Activated T-cell treated with anti-CD3 and anti-CD28 coated beads, Interleukin-2, amount 50 U/mL, for 72 hours (primary cell): ENCODE measurements at regions not wholly inside any gene's neighbourhood (a gene's known extent, or its start where the extent isn't known, plus 50 kb on each side); places are given as distances from the start of the nearest gene placed in this dataset.

Experiments
- ATAC-seq, 2 donors: fragments of 150-1000 bp; cut with Tn5 transposase; replicated peaks in 1 of 2; 2 replicates each; pipeline ENCODE4 v1.10.0; 2021; ENCODE audit warnings: moderate library complexity in 2 of 2, mild to moderate bottlenecking in 1 of 2
- DNase-seq, 2 donors: peaks; one replicate each; pipeline ENCODE4 v3.0.0; 2021 to 2022; ENCODE audit warnings: mixed read lengths in 1 of 2
- H3K27ac Mint-ChIP-seq: one replicate; pipeline ENCODE4 v1.8.0; 2022; ENCODE audit warnings: mild to moderate bottlenecking, moderate library complexity, mixed read lengths
- H3K27me3 Mint-ChIP-seq: one replicate; pipeline ENCODE4 v1.8.0; 2022; ENCODE audit warnings: low read depth, mixed read lengths
- H3K36me3 Mint-ChIP-seq, 2 donors: one replicate each; pipeline ENCODE4 v1.8.0; 2022; ENCODE audit warnings: mixed read lengths in 2 of 2, mild to moderate bottlenecking in 1 of 2; ENCODE audit not compliant: insufficient read depth in 2 of 2
- H3K4me1 Mint-ChIP-seq: one replicate; pipeline ENCODE4 v1.8.0; 2022; ENCODE audit warnings: low read depth, mixed read lengths
- H3K4me3 Mint-ChIP-seq, 2 donors: one replicate each; pipeline ENCODE4 v1.8.0; 2022; ENCODE audit warnings: mild to moderate bottlenecking in 2 of 2, mixed read lengths in 2 of 2, moderate library complexity in 2 of 2
- H3K9me3 Mint-ChIP-seq, 2 donors: one replicate each; pipeline ENCODE4 v1.8.0; 2022; ENCODE audit warnings: mixed read lengths in 2 of 2

GRCh38 chr1:60583696-60584095, 498.7 kb upstream of the NFIA start:
- H3K9me3 Mint-ChIP-seq = peaks cover 5 to 6% of the 10 kb centered on the region in 2 donors
- DNase-seq = no peak
- no peak for ATAC-seq
- no peaks in the 10 kb centered on the region for H3K4me1 Mint-ChIP-seq
- H3K36me3 Mint-ChIP-seq = peaks cover 2 to 7% of the 10 kb centered on the region in 2 donors
- no peak overlapping the region for H3K4me3 Mint-ChIP-seq
- H3K27ac Mint-ChIP-seq = no peak overlapping the region
- H3K27me3 Mint-ChIP-seq = no peaks in the 10 kb centered on the region

GRCh38 chr1:60581455-60582220, 500.7 kb upstream of the NFIA start:
- no peaks in the 10 kb centered on the region for H3K4me1 Mint-ChIP-seq
- H3K4me3 Mint-ChIP-seq = no peak overlapping the region
- no peak for DNase-seq
- peaks cover 2 to 7% of the 10 kb centered on the region in 2 donors for H3K36me3 Mint-ChIP-seq
- H3K9me3 Mint-ChIP-seq = peaks cover 5 to 6% of the 10 kb centered on the region in 2 donors
- H3K27me3 Mint-ChIP-seq = no peaks in the 10 kb centered on the region
- no peak overlapping the region for H3K27ac Mint-ChIP-seq
- no peak for ATAC-seq

- no peak for DNase-seq
- H3K27me3 Mint-ChIP-seq = no peaks in the 10 kb centered on the region
- H3K9me3 Mint-ChIP-seq = peaks cover 0 to 2% of the 10 kb centered on the region in 2 donors
- no peak overlapping the region for H3K4me3 Mint-ChIP-seq
- no peaks in the 10 kb centered on the region for H3K36me3 Mint-ChIP-seq
- H3K27ac Mint-ChIP-seq = no peak overlapping the region
- H3K4me1 Mint-ChIP-seq = no peaks in the 10 kb centered on the region
- ATAC-seq = no peak
Observed at GRCh38 chr1:60577029-60577428, 503.5 kb upstream of the C1orf87 start.

GRCh38 chr1:60575326-60575977, 501.9 kb upstream of the C1orf87 start:
- H3K4me1 Mint-ChIP-seq = no peaks in the 10 kb centered on the region
- no peaks in the 10 kb centered on the region for H3K27me3 Mint-ChIP-seq
- no peaks in the 10 kb centered on the region for H3K9me3 Mint-ChIP-seq
- no peak overlapping the region for H3K27ac Mint-ChIP-seq
- DNase-seq = no peak
- no peaks in the 10 kb centered on the region for H3K36me3 Mint-ChIP-seq
- H3K4me3 Mint-ChIP-seq = no peak overlapping the region
- no peak for ATAC-seq

- no peak overlapping the region for H3K4me3 Mint-ChIP-seq
- H3K36me3 Mint-ChIP-seq = no peaks in the 10 kb centered on the region
- H3K9me3 Mint-ChIP-seq = peaks cover 0 to 2% of the 10 kb centered on the region in 2 donors
- no peaks in the 10 kb centered on the region for H3K4me1 Mint-ChIP-seq
- DNase-seq = no peak
- H3K27me3 Mint-ChIP-seq = no peaks in the 10 kb centered on the region
- no peak overlapping the region for H3K27ac Mint-ChIP-seq
- no peak for ATAC-seq
Observed at GRCh38 chr1:60573726-60574409, 500.3 kb upstream of the C1orf87 start.

GRCh38 chr1:60573121-60573520, 499.6 kb upstream of the C1orf87 start:
- H3K4me1 Mint-ChIP-seq = no peaks in the 10 kb centered on the region
- DNase-seq = no peak
- ATAC-seq = no peak
- no peak overlapping the region for H3K4me3 Mint-ChIP-seq
- H3K27ac Mint-ChIP-seq = no peak overlapping the region
- H3K9me3 Mint-ChIP-seq = peaks cover 0 to 2% of the 10 kb centered on the region in 2 donors
- no peaks in the 10 kb centered on the region for H3K27me3 Mint-ChIP-seq
- H3K36me3 Mint-ChIP-seq = no peaks in the 10 kb centered on the region

GRCh38 chr1:60572378-60572777, 498.8 kb upstream of the C1orf87 start:
- Mint-ChIP-seq H3K4me3 (no peak overlapping the region), H3K27ac (no peak overlapping the region), H3K9me3 (peaks cover 0 to 2% of the 10 kb centered on the region in 2 donors), H3K36me3 (no peaks in the 10 kb centered on the region), H3K27me3 (no peaks in the 10 kb centered on the region), H3K4me1 (no peaks in the 10 kb centered on the region)
- DNase-seq = no peak
- no peak for ATAC-seq

GRCh38 chr1:60571811-60572210, 498.2 kb upstream of the C1orf87 start:
- H3K27ac Mint-ChIP-seq = no peak overlapping the region
- H3K4me3 Mint-ChIP-seq = no peak overlapping the region
- no peaks in the 10 kb centered on the region for H3K27me3 Mint-ChIP-seq
- DNase-seq (no peak), ATAC-seq (no peak)
- no peaks in the 10 kb centered on the region for H3K36me3 Mint-ChIP-seq
- peaks cover 0 to 2% of the 10 kb centered on the region in 2 donors for H3K9me3 Mint-ChIP-seq
- no peaks in the 10 kb centered on the region for H3K4me1 Mint-ChIP-seq

- no peaks in the 10 kb centered on the region for H3K4me1 Mint-ChIP-seq
- no peak overlapping the region for H3K27ac Mint-ChIP-seq
- no peaks in the 10 kb centered on the region for H3K36me3 Mint-ChIP-seq
- H3K4me3 Mint-ChIP-seq = no peak overlapping the region
- peaks cover 0 to 2% of the 10 kb centered on the region in 2 donors for H3K9me3 Mint-ChIP-seq
- ATAC-seq = no peak
- H3K27me3 Mint-ChIP-seq = no peaks in the 10 kb centered on the region
- DNase-seq = no peak
Observed at GRCh38 chr1:60569189-60569588, 495.6 kb upstream of the C1orf87 start.

GRCh38 chr1:60567256-60567655, 493.7 kb upstream of the C1orf87 start:
- H3K27ac Mint-ChIP-seq = no peak overlapping the region
- ATAC-seq = no peak
- DNase-seq = no peak
- H3K9me3 Mint-ChIP-seq = peaks cover 0 to 4% of the 10 kb centered on the region in 2 donors
- no peak overlapping the region for H3K4me3 Mint-ChIP-seq
- no peaks in the 10 kb centered on the region for H3K27me3 Mint-ChIP-seq
- no peaks in the 10 kb centered on the region for H3K4me1 Mint-ChIP-seq
- H3K36me3 Mint-ChIP-seq = no peaks in the 10 kb centered on the region

- H3K9me3 Mint-ChIP-seq = peaks cover 0 to 4% of the 10 kb centered on the region in 2 donors
- no peak for ATAC-seq
- no peak overlapping the region for H3K4me3 Mint-ChIP-seq
- no peak overlapping the region for H3K27ac Mint-ChIP-seq
- no peaks in the 10 kb centered on the region for H3K27me3 Mint-ChIP-seq
- no peaks in the 10 kb centered on the region for H3K4me1 Mint-ChIP-seq
- DNase-seq = no peak
- no peaks in the 10 kb centered on the region for H3K36me3 Mint-ChIP-seq
Observed at GRCh38 chr1:60564916-60565750, 491.6 kb upstream of the C1orf87 start.

- H3K36me3 Mint-ChIP-seq = no peaks in the 10 kb centered on the region
- H3K27ac Mint-ChIP-seq = no peak overlapping the region
- no peak overlapping the region for H3K4me3 Mint-ChIP-seq
- DNase-seq (no peak), ATAC-seq (no peak)
- H3K27me3 Mint-ChIP-seq = no peaks in the 10 kb centered on the region
- H3K9me3 Mint-ChIP-seq = peaks cover 0 to 1% of the 10 kb centered on the region in 2 donors
- no peaks in the 10 kb centered on the region for H3K4me1 Mint-ChIP-seq
Observed at GRCh38 chr1:60563777-60564535, 490.4 kb upstream of the C1orf87 start.
